ENCODE measurements at regions not wholly inside any gene's neighbourhood (a gene's known extent, or its start where the extent isn't known, plus 50 kb on each side); places are given as distances from the start of the nearest gene placed in this dataset.

DNA sequence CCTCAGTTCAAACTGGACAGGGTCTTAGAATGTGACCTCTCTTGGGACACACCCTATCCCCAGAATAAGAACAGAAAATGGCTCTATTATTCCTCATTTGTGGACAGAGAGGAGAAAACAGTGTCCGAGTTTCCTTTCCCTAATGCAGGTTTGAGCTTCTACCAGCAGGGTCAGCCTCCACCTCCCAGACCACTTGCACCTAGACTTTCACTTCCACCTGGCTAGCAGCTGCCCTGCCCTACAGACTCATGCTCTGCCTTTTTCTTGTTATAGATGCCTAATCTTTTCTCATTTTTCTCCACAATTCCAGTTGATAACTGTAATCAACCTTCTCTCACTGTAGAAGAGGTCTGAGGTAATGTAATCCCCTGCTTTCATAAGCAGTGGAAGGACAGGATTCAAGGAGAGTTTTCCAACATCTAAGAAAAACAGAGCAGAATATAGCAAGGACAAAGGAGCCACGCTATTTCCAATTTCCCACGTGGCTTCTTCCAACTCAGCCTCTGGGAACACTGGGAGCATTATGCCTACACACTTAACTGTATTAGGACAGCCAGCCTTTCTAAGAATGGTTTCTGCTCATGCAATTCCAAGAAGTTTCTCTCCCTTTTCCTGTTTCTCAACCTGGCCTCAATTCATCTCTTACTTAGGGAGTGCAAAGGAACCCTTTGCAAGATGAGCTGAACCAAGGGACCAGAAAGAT, 239.8 kb downstream of the BCL11A start:
- POLR2A ChIA-PET = no interaction called here

DNA sequence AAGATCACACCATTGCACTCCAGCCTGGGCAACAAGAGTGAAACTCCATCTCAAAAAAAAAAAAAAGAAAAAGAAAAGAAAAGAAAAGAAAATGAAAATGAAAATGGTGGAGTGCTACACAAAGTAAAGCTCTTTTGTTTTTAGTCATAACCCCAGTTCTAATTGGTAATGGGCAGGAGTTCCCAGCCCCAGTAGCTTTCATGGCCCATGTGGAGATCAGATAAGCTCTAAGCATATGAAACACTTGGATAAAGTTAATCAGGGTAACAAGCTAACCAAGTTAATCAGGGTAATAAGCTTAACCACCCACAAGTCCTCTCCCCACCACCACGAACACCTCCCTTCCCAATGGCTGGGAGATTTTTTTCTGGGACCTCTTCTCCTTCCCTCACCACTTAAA, 240.8 kb downstream of the BCL11A start:
- CTCF ChIA-PET = no interaction called here

More for the DNA sequence above, 239.8 kb downstream of the BCL11A start:
- H3K36me3 Mint-ChIP-seq = no peaks in the 10 kb centered on the region
- DNase-seq = no peak
- no peak overlapping the region for H3K4me3 Mint-ChIP-seq
- no peaks in the 10 kb centered on the region for H3K9me3 Mint-ChIP-seq
- H3K27me3 Mint-ChIP-seq = no peaks in the 10 kb centered on the region
- H3K4me1 Mint-ChIP-seq (ENCODE audit: low read depth) = no peaks in the 10 kb centered on the region
- CTCF ChIA-PET = no interaction called here
- intact Hi-C loops (cut with micrococcal nuclease) = no loop called here
- no peak overlapping the region for H3K27ac Mint-ChIP-seq

DNA sequence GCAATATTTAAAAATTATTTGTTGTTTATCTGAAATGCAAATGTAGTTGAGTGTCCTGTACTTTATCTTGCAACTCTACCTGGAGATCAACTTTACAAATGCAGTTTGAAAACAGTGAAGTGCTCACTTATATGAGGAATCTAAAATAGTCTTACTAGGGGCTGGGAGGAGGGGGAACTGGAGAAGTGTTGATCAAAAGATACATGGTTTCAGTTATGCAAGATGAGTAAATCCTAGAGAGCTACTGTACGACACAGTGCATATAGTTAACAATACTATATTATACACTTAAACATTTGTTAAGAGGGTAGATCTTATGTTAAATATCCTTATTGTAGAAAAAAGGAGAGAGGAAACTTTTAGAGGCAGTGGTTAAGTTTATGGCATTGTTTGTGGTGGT, 241.9 kb downstream of the BCL11A start:
- H3K4me3 Mint-ChIP-seq = no peak overlapping the region
- intact Hi-C loops (cut with micrococcal nuclease) = no loop called here
- no peak for DNase-seq
- H3K4me1 Mint-ChIP-seq (ENCODE audit: low read depth) = no peaks in the 10 kb centered on the region
- H3K27me3 Mint-ChIP-seq = peaks cover under 1% of the 10 kb centered on the region
- ChIA-PET CTCF (no interaction called here), POLR2A (no interaction called here)
- H3K27ac Mint-ChIP-seq = no peak overlapping the region
- no peaks in the 10 kb centered on the region for H3K36me3 Mint-ChIP-seq
- no peaks in the 10 kb centered on the region for H3K9me3 Mint-ChIP-seq

More for the DNA sequence above, 240.8 kb downstream of the BCL11A start:
- H3K4me3 Mint-ChIP-seq = no peak overlapping the region
- POLR2A ChIA-PET = no interaction called here
- no peak for DNase-seq
- no peaks in the 10 kb centered on the region for H3K27me3 Mint-ChIP-seq
- H3K9me3 Mint-ChIP-seq = no peaks in the 10 kb centered on the region
- no peaks in the 10 kb centered on the region for H3K36me3 Mint-ChIP-seq
- H3K4me1 Mint-ChIP-seq (ENCODE audit: low read depth) = no peaks in the 10 kb centered on the region
- intact Hi-C loops (cut with micrococcal nuclease) = no loop called here
- no peak overlapping the region for H3K27ac Mint-ChIP-seq

DNA sequence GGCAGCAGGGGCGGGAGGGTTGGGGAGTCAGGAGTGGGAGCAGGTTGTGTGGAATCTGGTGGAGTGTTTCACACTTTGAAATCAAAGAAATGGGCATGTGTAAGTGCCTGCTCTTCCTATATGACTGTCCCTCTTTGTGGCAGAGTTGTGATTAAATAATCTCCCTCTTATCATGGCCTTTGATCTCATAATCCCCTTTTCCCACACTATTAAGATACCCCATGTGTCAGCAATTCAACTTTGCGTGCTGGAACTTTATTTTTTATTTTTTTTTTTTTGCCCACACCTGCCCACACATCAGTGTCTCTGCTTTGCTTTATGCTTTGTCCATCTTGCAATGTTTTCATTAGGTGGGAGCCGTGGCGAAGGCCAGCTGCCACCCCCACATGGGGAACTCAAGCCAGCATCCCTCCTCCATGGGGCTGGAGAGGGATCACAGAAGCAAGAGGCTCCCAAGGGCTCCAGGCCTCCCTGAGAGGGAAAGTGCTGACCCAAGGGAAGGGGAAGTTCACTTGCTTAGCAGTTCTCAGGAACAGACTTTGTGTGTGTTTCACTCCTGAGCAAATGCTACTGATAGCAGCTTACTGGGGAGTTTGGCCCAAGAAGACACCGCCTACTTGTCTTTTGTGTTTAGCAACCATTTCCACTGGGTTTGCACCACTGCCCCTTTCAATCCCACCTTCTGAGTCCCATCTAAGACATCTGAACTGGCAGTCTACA, 243.4 kb downstream of the BCL11A start:
- CTCF ChIA-PET = no interaction called here
- H3K4me1 Mint-ChIP-seq (ENCODE audit: low read depth) = no peaks in the 10 kb centered on the region
- H3K27ac Mint-ChIP-seq = no peak overlapping the region
- H3K4me3 Mint-ChIP-seq = no peak overlapping the region
- intact Hi-C loops (cut with micrococcal nuclease) = no loop called here
- no peak for DNase-seq
- POLR2A ChIA-PET = no interaction called here
- H3K36me3 Mint-ChIP-seq = no peaks in the 10 kb centered on the region
- H3K9me3 Mint-ChIP-seq = no peaks in the 10 kb centered on the region
- peaks cover 1% of the 10 kb centered on the region for H3K27me3 Mint-ChIP-seq

DNA sequence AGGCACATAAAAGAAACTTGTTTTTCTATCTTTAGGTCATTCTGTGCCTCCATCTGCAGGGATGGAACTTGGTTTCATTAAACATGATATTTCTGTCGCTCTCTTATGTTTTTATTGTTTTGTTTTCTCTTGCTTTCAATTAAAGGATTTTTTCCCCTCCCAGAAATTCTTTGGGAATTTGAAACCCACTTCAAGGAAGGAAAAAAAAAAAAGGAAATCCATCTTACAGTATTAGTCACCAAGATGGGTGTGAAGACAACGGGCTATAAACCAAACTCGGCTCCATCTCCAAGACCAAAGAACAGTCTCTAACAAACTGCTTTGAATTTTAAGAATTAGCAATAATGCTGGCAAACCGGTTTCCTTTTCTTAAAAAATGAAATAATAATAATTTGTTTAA, 244.1 kb downstream of the BCL11A start:
- no peaks in the 10 kb centered on the region for H3K4me1 Mint-ChIP-seq (ENCODE audit: low read depth)
- ChIA-PET CTCF (no interaction called here), POLR2A (no interaction called here)
- H3K9me3 Mint-ChIP-seq = no peaks in the 10 kb centered on the region
- no peak overlapping the region for H3K27ac Mint-ChIP-seq
- intact Hi-C loops (cut with micrococcal nuclease) = no loop called here
- peaks cover 1% of the 10 kb centered on the region for H3K27me3 Mint-ChIP-seq
- H3K4me3 Mint-ChIP-seq = no peak overlapping the region
- DNase-seq = no peak
- H3K36me3 Mint-ChIP-seq = no peaks in the 10 kb centered on the region

DNA sequence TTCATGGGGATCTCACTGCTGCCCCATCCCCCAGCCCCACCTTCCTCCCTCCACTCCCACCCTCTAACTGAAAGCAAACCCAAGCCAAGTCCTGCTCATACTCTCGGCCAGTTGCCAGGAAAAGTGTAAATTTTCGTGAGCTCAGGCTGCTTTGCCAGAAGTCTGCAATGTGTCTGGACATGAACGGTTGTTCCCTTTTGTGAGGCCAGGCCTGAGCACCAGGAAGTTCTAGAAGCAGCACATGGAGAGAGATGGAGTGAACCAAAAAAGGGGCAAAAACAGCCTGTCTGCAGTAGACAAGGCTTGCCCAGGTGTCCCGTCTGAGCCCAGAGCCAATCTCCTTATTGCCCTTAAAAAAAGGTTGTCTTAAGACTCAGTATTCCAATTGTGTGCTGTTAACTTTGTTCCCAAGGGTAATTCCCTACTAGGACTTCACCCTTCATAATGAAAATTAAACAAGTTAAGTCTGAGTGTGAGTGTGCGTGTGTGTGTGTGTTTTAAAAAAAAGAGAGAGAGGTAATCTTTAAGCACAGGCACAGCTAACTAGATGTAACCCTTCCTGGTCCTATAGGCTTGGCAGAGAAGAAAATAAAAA, 247.1 kb downstream of the BCL11A start:
- Mint-ChIP-seq H3K4me1 (ENCODE audit: low read depth) (no peaks in the 10 kb centered on the region), H3K4me3 (no peak overlapping the region), H3K36me3 (no peaks in the 10 kb centered on the region)

DNA sequence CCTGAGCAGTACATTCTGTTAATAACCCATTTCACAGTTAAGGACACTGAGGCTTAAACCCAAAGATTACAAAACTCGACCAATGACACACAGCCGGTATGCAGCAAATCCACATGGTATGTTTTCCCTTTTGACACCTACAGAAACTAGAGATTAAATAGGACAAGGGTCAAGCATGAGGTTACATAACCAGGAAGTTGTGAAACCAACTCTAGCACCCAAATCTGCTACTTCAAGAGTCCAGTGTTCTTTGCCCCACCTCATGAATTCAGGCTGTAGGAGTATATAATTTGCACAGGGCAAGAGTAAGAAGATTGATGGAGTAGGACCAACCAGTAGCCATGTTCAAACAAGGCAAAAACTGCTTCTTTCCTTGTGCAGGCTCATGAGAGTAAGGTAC, 249.8 kb downstream of the BCL11A start:
- Mint-ChIP-seq H3K27me3 (peaks cover 1% of the 10 kb centered on the region), H3K4me3 (no peak overlapping the region), H3K9me3 (no peaks in the 10 kb centered on the region), H3K36me3 (no peaks in the 10 kb centered on the region), H3K27ac (no peak overlapping the region), H3K4me1 (ENCODE audit: low read depth) (no peaks in the 10 kb centered on the region)
- intact Hi-C loops (cut with micrococcal nuclease) = no loop called here
- no peak for DNase-seq
- CTCF ChIA-PET = no interaction called here
- POLR2A ChIA-PET = no interaction called here

More for the DNA sequence above, 247.1 kb downstream of the BCL11A start:
- peaks cover 1% of the 10 kb centered on the region for H3K27me3 Mint-ChIP-seq
- intact Hi-C loops (cut with micrococcal nuclease) = no loop called here
- no peak for DNase-seq
- ChIA-PET POLR2A (no interaction called here), CTCF (no interaction called here)
- no peak overlapping the region for H3K27ac Mint-ChIP-seq
- H3K9me3 Mint-ChIP-seq = no peaks in the 10 kb centered on the region

DNA sequence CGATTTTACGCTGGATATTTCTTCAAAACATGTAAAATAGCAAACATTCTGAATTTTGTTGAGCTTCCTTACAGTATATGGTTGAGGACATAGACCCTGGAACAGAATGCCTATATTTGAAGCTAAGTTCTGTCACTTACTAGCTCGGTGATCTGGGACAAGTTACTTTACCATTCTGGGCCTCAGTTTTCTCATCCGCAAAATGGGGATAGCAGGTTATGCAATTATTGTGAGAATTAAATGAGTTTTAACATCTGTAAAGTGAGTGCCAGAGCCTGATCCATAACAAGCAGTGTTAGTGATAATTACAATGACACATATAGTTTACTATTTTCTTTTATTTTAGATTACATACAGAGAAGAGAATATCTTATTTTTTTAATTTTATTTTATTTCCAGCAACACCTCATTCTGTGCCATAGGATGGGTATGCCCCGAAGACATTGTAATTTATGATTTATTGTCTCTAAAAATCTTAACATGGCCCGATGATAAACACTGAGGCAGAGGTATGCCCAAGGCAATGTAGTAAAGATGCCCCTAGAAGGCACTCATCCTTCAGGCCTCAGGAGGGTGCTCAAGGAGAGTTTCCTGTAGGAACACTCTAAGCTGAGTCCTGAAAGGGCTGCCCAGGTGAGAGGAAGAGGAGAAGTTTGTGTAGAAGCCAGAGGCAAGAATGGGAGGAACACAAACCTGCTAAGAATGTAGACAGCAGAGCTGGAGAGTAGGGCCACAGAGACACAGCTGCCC, 250.9 kb downstream of the BCL11A start:
- DNase-seq = no peak
- peaks cover 1% of the 10 kb centered on the region for H3K27me3 Mint-ChIP-seq
- ChIA-PET CTCF (no interaction called here), POLR2A (no interaction called here)
- H3K9me3 Mint-ChIP-seq = no peaks in the 10 kb centered on the region
- H3K27ac Mint-ChIP-seq = no peak overlapping the region
- intact Hi-C loops (cut with micrococcal nuclease) = no loop called here
- no peak overlapping the region for H3K4me3 Mint-ChIP-seq
- H3K4me1 Mint-ChIP-seq (ENCODE audit: low read depth) = no peaks in the 10 kb centered on the region
- no peaks in the 10 kb centered on the region for H3K36me3 Mint-ChIP-seq

DNA sequence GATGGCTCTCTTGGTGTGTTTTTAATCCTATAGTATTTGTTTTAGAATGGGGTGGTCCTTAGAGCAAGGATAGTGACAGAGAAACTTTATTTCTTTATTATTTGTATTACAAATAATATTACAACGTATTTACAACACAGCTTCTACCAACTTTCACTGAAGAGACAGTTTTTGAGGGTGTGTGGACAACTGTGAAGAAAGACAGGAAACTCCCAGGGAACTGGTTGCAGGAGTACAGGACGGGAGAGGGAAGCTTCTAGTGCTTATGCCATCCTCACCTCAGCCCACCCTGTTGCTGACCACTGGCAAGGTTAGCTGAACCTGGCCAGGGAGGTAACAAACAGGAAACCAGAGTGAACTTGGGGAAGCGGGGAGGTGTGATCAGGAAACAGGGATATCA, 251.7 kb downstream of the BCL11A start:
- no peaks in the 10 kb centered on the region for H3K36me3 Mint-ChIP-seq
- ChIA-PET POLR2A (no interaction called here), CTCF (no interaction called here)
- H3K4me3 Mint-ChIP-seq = no peak overlapping the region
- H3K27me3 Mint-ChIP-seq = peaks cover 1% of the 10 kb centered on the region
- H3K27ac Mint-ChIP-seq = no peak overlapping the region
- intact Hi-C loops (cut with micrococcal nuclease) = no loop called here
- no peaks in the 10 kb centered on the region for H3K9me3 Mint-ChIP-seq
- no peaks in the 10 kb centered on the region for H3K4me1 Mint-ChIP-seq (ENCODE audit: low read depth)
- no peak for DNase-seq

DNA sequence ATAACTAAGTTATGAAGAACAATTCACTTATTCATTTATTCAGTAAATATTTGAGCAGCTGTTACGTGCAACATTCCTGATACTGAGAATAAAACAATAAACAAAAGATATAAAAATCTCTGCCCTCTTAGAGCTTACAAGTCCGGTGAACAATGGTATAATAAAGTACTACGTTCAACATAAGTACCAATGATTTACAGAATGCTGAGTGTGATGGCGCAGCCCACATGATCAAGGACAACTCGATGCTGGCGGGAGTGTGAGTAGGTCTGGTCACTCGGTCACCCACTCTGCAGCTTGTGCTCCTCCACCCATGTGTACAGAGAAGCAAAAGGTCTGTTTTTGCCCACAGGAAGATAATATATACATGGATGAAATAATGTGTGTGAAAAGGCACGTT, 254.3 kb downstream of the BCL11A start:
- no peak overlapping the region for H3K27ac Mint-ChIP-seq
- POLR2A ChIA-PET = no interaction called here

DNA sequence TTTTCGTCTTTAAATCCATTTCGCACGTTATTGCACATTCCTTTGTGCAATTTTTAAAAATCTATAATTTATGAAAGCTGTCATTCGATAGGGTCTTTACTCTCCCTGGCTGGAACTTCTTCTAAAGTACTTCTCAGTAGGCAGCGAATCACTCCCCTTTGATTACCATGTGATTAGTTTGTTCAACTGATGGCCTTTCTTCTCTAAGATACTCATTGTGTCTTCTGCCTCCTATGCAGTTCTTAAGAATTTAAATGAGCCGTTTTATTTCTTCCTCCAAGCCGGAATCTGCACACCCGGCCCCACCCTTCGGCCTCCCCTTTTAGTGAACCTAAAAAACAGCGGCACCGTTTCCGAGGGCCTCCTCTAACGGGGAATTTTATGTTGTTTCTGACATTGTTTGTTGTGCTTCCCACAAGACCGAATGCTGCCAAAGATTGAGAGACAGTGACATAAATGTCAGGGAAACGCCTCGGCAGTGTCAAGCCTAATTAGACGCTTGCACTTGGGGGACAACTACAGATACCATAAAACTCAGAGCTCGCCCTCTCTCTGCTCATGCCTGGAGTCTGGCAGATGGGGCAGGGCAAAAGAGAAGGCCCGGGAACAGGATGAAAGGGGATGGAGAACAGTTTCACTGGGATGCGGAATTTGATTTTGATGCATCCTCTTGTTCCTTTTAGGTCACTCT, 255.3 kb downstream of the BCL11A start:
- no peak for DNase-seq
- Mint-ChIP-seq H3K9me3 (no peaks in the 10 kb centered on the region), H3K4me3 (no peak overlapping the region), H3K27ac (no peak overlapping the region), H3K27me3 (peaks cover 2% of the 10 kb centered on the region), H3K36me3 (no peaks in the 10 kb centered on the region), H3K4me1 (ENCODE audit: low read depth) (no peaks in the 10 kb centered on the region)
- intact Hi-C loops (cut with micrococcal nuclease) = no loop called here
- POLR2A ChIA-PET = no interaction called here
- CTCF ChIA-PET = no interaction called here

More for the DNA sequence above, 254.3 kb downstream of the BCL11A start:
- H3K9me3 Mint-ChIP-seq = no peaks in the 10 kb centered on the region
- H3K4me1 Mint-ChIP-seq (ENCODE audit: low read depth) = no peaks in the 10 kb centered on the region
- intact Hi-C loops (cut with micrococcal nuclease) = no loop called here
- no peaks in the 10 kb centered on the region for H3K27me3 Mint-ChIP-seq
- no peaks in the 10 kb centered on the region for H3K36me3 Mint-ChIP-seq
- H3K4me3 Mint-ChIP-seq = no peak overlapping the region
- DNase-seq = no peak
- CTCF ChIA-PET = no interaction called here

DNA sequence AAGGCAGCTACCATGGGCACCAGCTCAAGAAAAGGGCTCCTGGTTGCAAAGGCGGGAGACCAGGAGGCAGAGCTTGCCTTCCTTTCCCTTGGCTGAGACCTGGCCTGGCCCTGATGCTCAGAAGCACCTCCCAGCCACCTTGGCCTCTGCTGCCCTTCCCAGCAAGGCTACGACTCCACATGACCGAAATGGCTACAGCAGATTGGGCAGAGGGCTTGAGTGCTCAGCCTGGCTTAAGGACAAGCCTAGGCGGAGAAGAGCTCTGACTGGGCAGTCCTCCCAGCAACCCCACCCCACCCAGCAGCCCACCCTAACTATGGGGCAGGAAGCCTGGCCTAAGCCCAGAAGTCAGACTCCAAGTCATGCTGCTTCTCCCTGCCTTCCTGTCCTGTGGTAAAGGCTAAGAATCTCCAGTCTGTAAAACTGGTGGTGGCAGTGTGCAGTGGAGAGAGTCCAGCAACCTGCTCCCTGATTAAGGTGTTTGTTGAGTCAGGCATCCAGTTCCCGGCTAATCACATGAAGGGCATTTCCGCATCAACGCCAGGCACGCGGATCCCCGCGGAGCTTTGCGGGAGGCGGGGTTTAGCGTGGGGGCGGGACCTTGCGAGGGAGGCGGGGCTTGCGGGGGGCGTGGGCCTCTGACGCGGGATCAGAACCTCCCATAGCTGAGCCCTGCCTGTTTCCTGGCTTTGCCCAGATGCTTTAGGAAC, 256.0 kb downstream of the BCL11A start:
- Mint-ChIP-seq H3K9me3 (no peaks in the 10 kb centered on the region), H3K36me3 (no peaks in the 10 kb centered on the region), H3K27ac (no peak overlapping the region), H3K4me1 (ENCODE audit: low read depth) (no peaks in the 10 kb centered on the region), H3K4me3 (no peak overlapping the region), H3K27me3 (peaks cover 2% of the 10 kb centered on the region)
- intact Hi-C loops (cut with micrococcal nuclease) = no loop called here
- ChIA-PET CTCF (no interaction called here), POLR2A (no interaction called here)
- DNase-seq = no peak
